NCI-H510A treated with DMSO at 0.1 percent for 48 hours (cell line): ENCODE measurements at regions not wholly inside any gene's neighbourhood (a gene's known extent, or its start where the extent isn't known, plus 50 kb on each side); places are given as distances from the start of the nearest gene placed in this dataset.

Source experiments
- DNase-seq: peaks from one replicate; lab custom pipeline; 2025; lab: John Stamatoyannopoulos, UW

GRCh38 chr3:68467465-68467864, 464.9 kb downstream of the TAFA4 start:
- DNase-seq: no peak

GRCh38 chr3:68458581-68458980, 473.8 kb downstream of the TAFA4 start:
- DNase-seq: no peak

GRCh38 chr3:68448510-68449383, 483.6 kb downstream of the TAFA4 start:
- DNase-seq: no peak

GRCh38 chr3:68447885-68448284, 484.5 kb downstream of the TAFA4 start:
- no peak for DNase-seq

- DNase-seq: no peak
Measured at GRCh38 chr3:68441054-68441453, 491.3 kb downstream of the TAFA4 start.

GRCh38 chr3:68436619-68437401, 495.5 kb downstream of the TAFA4 start:
- no peak for DNase-seq

GRCh38 chr3:68428495-68428894, 503.9 kb downstream of the TAFA4 start:
- no peak for DNase-seq

- DNase-seq: no peak
Measured at GRCh38 chr3:68424796-68425460, 507.4 kb downstream of the TAFA4 start.

GRCh38 chr3:68408626-68409025, 523.7 kb downstream of the TAFA4 start:
- no peak for DNase-seq

- no peak for DNase-seq
Measured at GRCh38 chr3:68403741-68404140, 528.6 kb downstream of the TAFA4 start.

GRCh38 chr3:68402235-68402918, 530.0 kb downstream of the TAFA4 start:
- no peak for DNase-seq

GRCh38 chr3:68378631-68379030, 553.7 kb downstream of the TAFA4 start:
- no peak for DNase-seq

- DNase-seq: no peak
Measured at GRCh38 chr3:68373727-68374126, 558.6 kb downstream of the TAFA4 start.

- DNase-seq: no peak
Measured at GRCh38 chr3:68363796-68364195, 568.6 kb downstream of the TAFA4 start.

- DNase-seq: no peak
Measured at GRCh38 chr3:68360492-68360891, 571.9 kb downstream of the TAFA4 start.

GRCh38 chr3:68345781-68346180, 586.6 kb downstream of the TAFA4 start:
- no peak for DNase-seq

- no peak for DNase-seq
Measured at GRCh38 chr3:68342426-68342825, 589.9 kb downstream of the TAFA4 start.

- no peak for DNase-seq
Measured at GRCh38 chr3:68336042-68336441, 596.3 kb downstream of the TAFA4 start.

- no peak for DNase-seq
Measured at GRCh38 chr3:68334367-68334986, 597.9 kb downstream of the TAFA4 start.

- no peak for DNase-seq
Measured at GRCh38 chr3:68328049-68328448, 604.3 kb downstream of the TAFA4 start.

GRCh38 chr3:68315964-68316363, 616.4 kb downstream of the TAFA4 start:
- DNase-seq: no peak

- DNase-seq: no peak
Measured at GRCh38 chr3:68315546-68315945, 616.8 kb downstream of the TAFA4 start.
